ENCODE measurements at regions not wholly inside any gene's neighbourhood (a gene's known extent, or its start where the extent isn't known, plus 50 kb on each side); places are given as distances from the start of the nearest gene placed in this dataset.
"Not testable (repeated sequence)": the region's sequence is repeated elsewhere in the genome, so short reads cannot be mapped to it uniquely, and the experiment has no call there.

GRCh38 chr1:38746941-38747600 lies 112.5 kb downstream of the RRAGC start:
- DNase-seq = no peak

GRCh38 chr1:38746402-38746935 lies 113.1 kb downstream of the RRAGC start:
- DNase-seq = no peak

- no peak for DNase-seq
Measured at GRCh38 chr1:38745476-38746401, 113.8 kb downstream of the RRAGC start.

- no peak for DNase-seq
Measured at GRCh38 chr1:38744452-38745350, 114.9 kb downstream of the RRAGC start.

- DNase-seq = no peak
Measured at GRCh38 chr1:38743184-38743583, 116.4 kb downstream of the RRAGC start.

GRCh38 chr1:38741341-38741740 lies 118.2 kb downstream of the RRAGC start:
- DNase-seq = no peak

GRCh38 chr1:38740487-38740886 lies 119.1 kb downstream of the RRAGC start:
- no peak for DNase-seq

GRCh38 chr1:38738207-38738606 lies 121.4 kb downstream of the RRAGC start:
- no peak for DNase-seq

GRCh38 chr1:38736399-38736798 lies 123.2 kb downstream of the RRAGC start:
- DNase-seq = no peak

- DNase-seq = no peak
Measured at GRCh38 chr1:38735651-38736161, 123.9 kb downstream of the RRAGC start.

- no peak for DNase-seq
Measured at GRCh38 chr1:38733761-38734160, 125.8 kb downstream of the RRAGC start.

- no peak for DNase-seq
Measured at GRCh38 chr1:38730511-38731397, 128.8 kb downstream of the RRAGC start.

GRCh38 chr1:38728585-38728908 lies 131.0 kb downstream of the RRAGC start:
- no peak for DNase-seq

- DNase-seq = no peak
Measured at GRCh38 chr1:38727684-38728584, 131.6 kb downstream of the RRAGC start.

- DNase-seq = not testable (repeated sequence)
Measured at GRCh38 chr1:38725321-38725961, 134.1 kb downstream of the RRAGC start.

GRCh38 chr1:38724160-38725131 lies 135.1 kb downstream of the RRAGC start:
- DNase-seq = no peak

- DNase-seq = no peak
Measured at GRCh38 chr1:38721816-38722215, 137.8 kb downstream of the RRAGC start.

- DNase-seq = no peak
Measured at GRCh38 chr1:38719880-38720279, 139.7 kb downstream of the RRAGC start.

GRCh38 chr1:38718031-38718430 lies 141.5 kb downstream of the RRAGC start:
- DNase-seq = no peak

All from suppressor macrophage treated with lipopolysaccharide for 1 hour (primary cell).